GM21786 (cell line): ENCODE measurements at regions not wholly inside any gene's neighbourhood (a gene's known extent, or its start where the extent isn't known, plus 50 kb on each side); places are given as distances from the start of the nearest gene placed in this dataset.

Experiments
- ATAC-seq: cut with Tn5 transposase; IDR thresholded peaks from one replicate; pipeline ENCODE4 v1.9.1; 2021; ENCODE audit not compliant: unreplicated experiment

GRCh38 chr2:7574385-7574784, 657.2 kb downstream of the RNF144A start:
- no peak for ATAC-seq

GRCh38 chr2:7577769-7578168, 660.6 kb downstream of the RNF144A start:
- no peak for ATAC-seq

DNA sequence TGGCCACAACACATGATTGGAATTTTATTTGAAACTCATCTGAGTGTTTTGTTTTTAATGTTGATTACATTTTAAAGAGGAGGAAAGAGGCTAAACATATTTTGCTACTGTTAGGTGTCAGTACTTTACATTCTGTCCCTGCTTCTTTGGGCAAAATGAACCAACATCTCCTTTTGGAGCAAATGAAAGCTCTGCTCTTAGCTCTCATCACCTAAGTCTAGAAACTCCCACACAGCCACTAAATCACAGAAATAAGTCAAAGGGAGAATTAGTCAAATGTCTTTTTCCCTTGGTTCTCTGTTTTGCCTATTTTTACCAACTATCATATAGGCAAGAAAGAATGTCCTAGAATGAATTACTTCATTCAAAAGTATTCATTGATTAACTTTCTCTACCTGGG, 666.8 kb downstream of the RNF144A start:
- ATAC-seq = no peak

DNA sequence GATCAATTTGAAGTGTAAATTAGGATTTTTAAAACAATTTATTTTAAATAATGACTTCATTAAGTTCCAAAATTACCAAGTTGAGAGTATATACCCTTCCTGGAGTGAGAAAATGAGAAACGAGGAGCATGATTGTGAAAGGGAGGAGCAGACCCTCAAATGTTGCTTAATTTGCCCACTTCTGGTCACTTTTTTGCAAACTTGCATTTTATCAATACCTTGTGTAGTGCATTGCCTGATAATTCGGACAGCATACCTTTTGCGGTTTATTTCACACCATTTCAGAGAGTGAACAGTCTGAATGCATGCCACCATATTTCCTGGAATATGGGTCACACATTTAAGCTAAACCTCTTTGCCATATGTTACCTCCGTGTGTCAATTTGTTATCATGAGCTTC, 669.7 kb downstream of the RNF144A start:
- ATAC-seq = no peak

DNA sequence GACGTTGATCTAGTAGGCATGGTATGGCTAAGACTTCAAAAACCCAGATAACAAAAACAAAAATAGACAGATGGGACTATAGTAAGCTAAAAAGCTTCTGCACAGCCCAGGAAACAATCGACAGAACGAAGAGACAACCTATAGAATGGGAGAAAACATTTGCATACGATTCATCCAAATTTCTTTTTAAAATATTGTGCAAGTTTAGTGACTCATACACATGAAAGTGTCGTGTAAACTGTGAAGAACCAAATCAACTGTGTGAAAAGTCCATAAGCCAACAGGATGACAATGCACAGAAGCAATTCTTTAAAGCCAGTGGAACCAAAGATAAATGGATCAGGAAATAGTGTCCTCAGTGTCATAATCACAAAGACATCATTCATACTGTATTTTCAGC, 671.1 kb downstream of the RNF144A start:
- no peak for ATAC-seq

- ATAC-seq = no peak
Measured at GRCh38 chr2:7592618-7593140, 675.5 kb downstream of the RNF144A start.

DNA sequence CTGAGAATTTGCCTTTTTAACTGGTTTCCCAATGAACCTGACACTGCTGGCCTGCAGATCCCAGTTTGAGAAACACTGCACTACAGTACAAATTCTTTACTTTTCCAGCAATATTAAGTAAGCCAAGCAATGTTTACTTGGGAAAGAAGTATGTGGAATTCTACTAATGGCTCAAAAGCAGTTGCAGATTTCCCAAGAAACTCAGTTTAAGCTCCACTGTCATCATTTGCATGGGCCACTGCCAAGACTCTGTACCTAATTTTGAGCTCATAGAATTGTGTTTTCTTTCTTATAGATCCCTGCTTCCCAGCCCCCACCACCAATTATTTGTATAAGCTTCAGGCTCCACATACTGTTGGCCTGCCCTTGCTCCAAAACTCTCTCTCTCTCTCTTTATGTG, 676.1 kb downstream of the RNF144A start:
- ATAC-seq = no peak

GRCh38 chr2:7594211-7594610, 677.0 kb downstream of the RNF144A start:
- no peak for ATAC-seq

DNA sequence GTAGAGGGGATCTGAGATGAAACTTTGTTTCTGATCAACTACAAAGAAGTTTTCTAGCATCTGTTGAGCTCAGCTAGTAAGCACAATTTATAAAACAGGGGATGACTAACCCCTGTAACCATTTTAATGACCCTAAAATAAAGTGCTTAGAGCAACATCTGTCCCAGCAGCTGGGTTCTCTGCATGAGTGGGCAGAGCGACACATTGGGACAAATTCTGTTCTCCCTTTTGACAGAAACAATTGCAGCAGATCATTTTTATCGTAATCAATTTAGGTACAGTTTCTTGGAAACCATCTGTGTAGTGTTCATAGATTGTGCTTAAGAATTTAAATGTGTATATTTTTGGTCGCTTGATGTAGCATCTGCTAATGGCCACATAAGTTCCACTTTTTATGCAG, 678.0 kb downstream of the RNF144A start:
- no peak for ATAC-seq

- no peak for ATAC-seq
Measured at GRCh38 chr2:7598402-7598801, 681.2 kb downstream of the RNF144A start.

GRCh38 chr2:7599462-7600258, 682.4 kb downstream of the RNF144A start:
- ATAC-seq = no peak

GRCh38 chr2:7601990-7602389, 684.8 kb downstream of the RNF144A start:
- no peak for ATAC-seq

DNA sequence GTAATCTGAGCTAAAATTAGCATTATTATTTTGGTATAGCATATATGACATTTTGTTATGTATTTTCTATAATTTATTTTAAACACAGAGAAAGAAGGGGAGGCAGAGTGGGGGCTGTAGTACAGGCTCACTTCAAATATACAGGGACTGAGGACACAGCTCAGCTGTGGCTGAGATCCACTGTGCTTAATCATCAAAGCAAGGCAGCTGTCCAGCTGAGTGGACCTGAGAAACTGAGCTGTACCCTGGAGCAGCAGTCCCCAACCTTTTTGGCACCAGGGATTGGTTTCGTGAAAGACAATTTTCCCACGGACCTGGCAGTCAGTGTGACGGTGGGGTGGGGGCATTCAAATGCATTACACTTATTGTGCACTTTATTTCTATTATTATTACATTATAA, 687.2 kb downstream of the RNF144A start:
- ATAC-seq = no peak

GRCh38 chr2:7607441-7608173, 690.4 kb downstream of the RNF144A start:
- no peak for ATAC-seq

- ATAC-seq = no peak
Measured at GRCh38 chr2:7609556-7609955, 692.3 kb downstream of the RNF144A start.

- ATAC-seq = no peak
Measured at GRCh38 chr2:7609974-7610373, 692.8 kb downstream of the RNF144A start.

DNA sequence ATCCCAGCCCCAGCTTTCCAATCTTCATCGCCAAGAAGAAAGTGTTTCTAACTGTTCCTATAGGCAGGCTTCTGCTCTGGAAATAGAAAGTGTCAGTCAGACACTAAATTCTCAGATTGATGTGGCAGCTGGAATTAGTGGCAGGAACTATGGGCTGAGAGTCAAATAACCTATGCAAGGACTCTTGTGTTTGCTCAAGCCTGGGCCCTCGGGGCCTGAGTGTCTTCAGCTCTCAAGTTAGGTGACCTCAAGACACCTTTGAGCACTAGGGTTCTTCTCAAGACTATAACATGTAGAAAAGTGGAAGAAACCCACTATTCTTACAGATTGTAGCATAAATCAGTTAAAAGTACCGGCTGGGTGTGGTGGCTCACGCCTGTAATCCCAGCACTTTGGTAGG, 694.5 kb downstream of the RNF144A start:
- no peak for ATAC-seq

GRCh38 chr2:7612969-7613368, 695.8 kb downstream of the RNF144A start:
- no peak for ATAC-seq

DNA sequence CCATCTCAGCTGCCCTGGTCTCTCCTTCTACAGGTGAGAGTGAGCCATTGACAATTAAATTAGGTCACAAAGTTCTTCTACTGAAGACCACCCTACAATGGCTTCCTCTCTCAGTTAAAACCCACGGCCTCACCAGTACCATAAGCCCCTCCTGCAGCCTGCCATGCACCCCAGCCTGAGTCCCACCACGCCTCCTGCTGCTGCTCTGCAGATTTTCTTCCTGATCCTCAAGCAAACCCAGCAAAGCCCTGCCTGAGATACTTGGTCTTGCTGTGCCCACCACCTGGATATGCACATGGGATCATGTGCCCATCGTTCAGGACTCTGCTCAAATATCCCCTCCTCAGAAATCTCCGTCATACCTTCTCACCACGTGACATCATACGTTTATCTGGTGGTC, 696.6 kb downstream of the RNF144A start:
- ATAC-seq = no peak

- no peak for ATAC-seq
Measured at GRCh38 chr2:7618031-7618430, 700.8 kb downstream of the RNF144A start.

- no peak for ATAC-seq
Measured at GRCh38 chr2:7619203-7619970, 702.2 kb downstream of the RNF144A start.

DNA sequence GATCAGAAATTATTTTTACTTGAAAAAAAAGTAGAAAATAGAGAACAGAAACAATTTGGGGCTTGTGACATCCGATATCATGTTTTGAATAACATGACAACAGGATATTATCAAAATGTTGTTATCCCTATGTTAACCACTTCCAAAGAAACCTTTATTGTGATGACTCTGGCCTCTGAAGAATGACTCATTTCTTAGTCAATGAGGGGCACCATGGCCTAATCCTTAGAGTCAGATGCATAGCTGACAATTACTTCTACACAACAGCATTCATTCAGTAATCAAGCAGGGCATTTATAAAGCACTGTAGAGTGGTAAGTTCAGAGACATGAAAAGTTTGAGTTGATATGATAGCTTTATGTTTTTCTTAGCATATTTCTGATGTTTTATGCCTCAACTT, 703.0 kb downstream of the RNF144A start:
- no peak for ATAC-seq
